ENCODE measurements at regions not wholly inside any gene's neighbourhood (a gene's known extent, or its start where the extent isn't known, plus 50 kb on each side); places are given as distances from the start of the nearest gene placed in this dataset.
"Not testable (repeated sequence)": the region's sequence is repeated elsewhere in the genome, so short reads cannot be mapped to it uniquely, and the experiment has no call there.

GRCh38 chr14:87286826-87287225 is 706.2 kb downstream of the GALC start:
- no peak for FAIRE-seq

GRCh38 chr14:87286191-87286590 is 706.8 kb downstream of the GALC start:
- no peak for FAIRE-seq

- FAIRE-seq = no peak
These were observed 707.5 kb downstream of the GALC start for GRCh38 chr14:87285506-87285905.

GRCh38 chr14:87283547-87283946 is 709.4 kb downstream of the GALC start:
- no peak for FAIRE-seq

GRCh38 chr14:87282266-87282665 is 710.7 kb downstream of the GALC start:
- FAIRE-seq = no peak

GRCh38 chr14:87278415-87278814 is 714.6 kb downstream of the GALC start:
- no peak for FAIRE-seq

- FAIRE-seq = no peak
These were observed 721.7 kb downstream of the GALC start for GRCh38 chr14:87271331-87271730.

GRCh38 chr14:87268997-87269396 is 724.0 kb downstream of the GALC start:
- FAIRE-seq = no peak

- no peak for FAIRE-seq
These were observed 728.2 kb downstream of the GALC start for GRCh38 chr14:87264796-87265195.

GRCh38 chr14:87264272-87264785 is 728.7 kb downstream of the GALC start:
- FAIRE-seq = no peak

GRCh38 chr14:87261621-87262020 is 731.4 kb downstream of the GALC start:
- no peak for FAIRE-seq

GRCh38 chr14:87260460-87260859 is 732.5 kb downstream of the GALC start:
- no peak for FAIRE-seq

GRCh38 chr14:87257421-87257820 is 735.6 kb downstream of the GALC start:
- no peak for FAIRE-seq

GRCh38 chr14:87255058-87255457 is 737.9 kb downstream of the GALC start:
- FAIRE-seq = no peak

- FAIRE-seq = no peak
These were observed 738.6 kb downstream of the GALC start for GRCh38 chr14:87254331-87254874.

GRCh38 chr14:87253791-87254190 is 739.2 kb downstream of the GALC start:
- FAIRE-seq = not testable (repeated sequence)

GRCh38 chr14:87252103-87252502 is 740.9 kb downstream of the GALC start:
- no peak for FAIRE-seq

GRCh38 chr14:87251011-87251410 is 742.0 kb downstream of the GALC start:
- FAIRE-seq = no peak

GRCh38 chr14:87241018-87241768 is 751.8 kb downstream of the GALC start:
- FAIRE-seq = no peak

- not testable (repeated sequence) for FAIRE-seq
These were observed 752.7 kb downstream of the GALC start for GRCh38 chr14:87240319-87240718.

GRCh38 chr14:87233806-87234384 is 759.1 kb downstream of the GALC start:
- FAIRE-seq = no peak

- no peak for FAIRE-seq
These were observed 759.7 kb downstream of the GALC start for GRCh38 chr14:87233266-87233665.

GRCh38 chr14:87231336-87232026 is 761.5 kb downstream of the GALC start:
- no peak for FAIRE-seq

- no peak for FAIRE-seq
These were observed 762.3 kb downstream of the GALC start for GRCh38 chr14:87230726-87231125.

Data from TTC549 (cell line).